Central memory CD8-positive, alpha-beta T cell (primary cell): ENCODE measurements at regions not wholly inside any gene's neighbourhood (a gene's known extent, or its start where the extent isn't known, plus 50 kb on each side); places are given as distances from the start of the nearest gene placed in this dataset.

Experiments
- ATAC-seq: fragments of 150-1000 bp; cut with Tn5 transposase; replicated peaks from 2 replicates; pipeline ENCODE4 v1.10.0; 2022; ENCODE audit warnings: mild to moderate bottlenecking, moderate FRiP score, moderate number of reproducible peaks; ENCODE audit not compliant: poor library complexity, severe bottlenecking; ENCODE audit errors: extremely low read depth
- DNase-seq, 2 donors: peaks; one replicate each; pipeline ENCODE4 v3.0.0; 2021; ENCODE audit warnings: low spot score in 2 of 2
- H3K27ac Mint-ChIP-seq: one replicate; pipeline ENCODE4 v1.8.0; 2022; ENCODE audit warnings: low read depth, mild to moderate bottlenecking, moderate library complexity, mixed read lengths
- H3K27me3 Mint-ChIP-seq: one replicate; pipeline ENCODE4 v1.8.0; 2022; ENCODE audit warnings: mixed read lengths
- H3K36me3 Mint-ChIP-seq: one replicate; pipeline ENCODE4 v1.8.0; 2022; ENCODE audit warnings: mild to moderate bottlenecking, moderate library complexity, mixed read lengths; ENCODE audit not compliant: insufficient read depth
- H3K4me1 Mint-ChIP-seq: one replicate; pipeline ENCODE4 v1.8.0; 2022; ENCODE audit warnings: mixed read lengths
- H3K4me3 Mint-ChIP-seq: one replicate; pipeline ENCODE4 v1.8.0; 2022; ENCODE audit warnings: mild to moderate bottlenecking, moderate library complexity, mixed read lengths
- H3K9me3 Mint-ChIP-seq: one replicate; pipeline ENCODE4 v1.8.0; 2022; ENCODE audit warnings: mixed read lengths

GRCh38 chr13:22047082-22047784, 376.4 kb downstream of the FGF9 start:
- Mint-ChIP-seq H3K36me3 (no peaks in the 10 kb centered on the region), H3K27ac (no peak overlapping the region), H3K4me1 (peaks cover 35% of the 10 kb centered on the region), H3K27me3 (no peaks in the 10 kb centered on the region), H3K4me3 (no peak overlapping the region), H3K9me3 (no peaks in the 10 kb centered on the region)
- ATAC-seq, result no peak
- DNase-seq, result no peak

- ATAC-seq, result no peak
- no peaks in the 10 kb centered on the region for H3K36me3 Mint-ChIP-seq
- no peak for DNase-seq
- H3K27ac Mint-ChIP-seq, result no peak overlapping the region
- no peak overlapping the region for H3K4me3 Mint-ChIP-seq
- no peaks in the 10 kb centered on the region for H3K27me3 Mint-ChIP-seq
- H3K9me3 Mint-ChIP-seq, result no peaks in the 10 kb centered on the region
- H3K4me1 Mint-ChIP-seq, result peaks cover 39% of the 10 kb centered on the region
Measured at GRCh38 chr13:22047785-22048104, 376.9 kb downstream of the FGF9 start.

- DNase-seq (no peak), ATAC-seq (no peak)
- Mint-ChIP-seq H3K9me3 (no peaks in the 10 kb centered on the region), H3K36me3 (no peaks in the 10 kb centered on the region), H3K27ac (no peak overlapping the region), H3K4me3 (no peak overlapping the region), H3K4me1 (peaks cover 33% of the 10 kb centered on the region), H3K27me3 (no peaks in the 10 kb centered on the region)
Measured at GRCh38 chr13:22049384-22049783, 378.5 kb downstream of the FGF9 start.

- ATAC-seq (peak; percentile 46), DNase-seq (no peak)
- Mint-ChIP-seq H3K27me3 (no peaks in the 10 kb centered on the region), H3K4me3 (peak overlapping the region; percentile 19), H3K4me1 (peaks cover 35% of the 10 kb centered on the region), H3K9me3 (no peaks in the 10 kb centered on the region), H3K36me3 (no peaks in the 10 kb centered on the region), H3K27ac (peak overlapping the region; percentile 23)
Measured at GRCh38 chr13:22050951-22051563, 380.2 kb downstream of the FGF9 start.

GRCh38 chr13:22053053-22053452, 382.2 kb downstream of the FGF9 start:
- no peak overlapping the region for H3K27ac Mint-ChIP-seq
- no peaks in the 10 kb centered on the region for H3K9me3 Mint-ChIP-seq

GRCh38 chr13:22055259-22055658, 384.4 kb downstream of the FGF9 start:
- H3K4me3 Mint-ChIP-seq, result no peak overlapping the region
- H3K27ac Mint-ChIP-seq, result no peak overlapping the region
- peaks cover 4% of the 10 kb centered on the region for H3K9me3 Mint-ChIP-seq
- DNase-seq (no peak), ATAC-seq (no peak)
- H3K36me3 Mint-ChIP-seq, result no peaks in the 10 kb centered on the region
- H3K27me3 Mint-ChIP-seq, result no peaks in the 10 kb centered on the region
- peaks cover 47% of the 10 kb centered on the region for H3K4me1 Mint-ChIP-seq

More at GRCh38 chr13:22053053-22053452, 382.2 kb downstream of the FGF9 start:
- Mint-ChIP-seq H3K4me1 (peaks cover 32% of the 10 kb centered on the region), H3K36me3 (no peaks in the 10 kb centered on the region), H3K27me3 (no peaks in the 10 kb centered on the region), H3K4me3 (no peak overlapping the region)
- ATAC-seq, result no peak
- DNase-seq, result no peak

- no peaks in the 10 kb centered on the region for H3K27me3 Mint-ChIP-seq
- peak overlapping the region; percentile 0 for H3K4me3 Mint-ChIP-seq
- H3K9me3 Mint-ChIP-seq, result peaks cover 4% of the 10 kb centered on the region
- H3K4me1 Mint-ChIP-seq, result peaks cover 73% of the 10 kb centered on the region
- H3K36me3 Mint-ChIP-seq, result peaks cover 6% of the 10 kb centered on the region
- ATAC-seq (no peak), DNase-seq (no peak)
- H3K27ac Mint-ChIP-seq, result peak overlapping the region; percentile 96
Measured at GRCh38 chr13:22060187-22060586, 389.3 kb downstream of the FGF9 start.

- peaks cover 76% of the 10 kb centered on the region for H3K4me1 Mint-ChIP-seq
- H3K36me3 Mint-ChIP-seq, result peaks cover 6% of the 10 kb centered on the region
- ATAC-seq, result peak; percentile 64
- peaks cover 4% of the 10 kb centered on the region for H3K9me3 Mint-ChIP-seq
- peak overlapping the region; percentile 35 for H3K4me3 Mint-ChIP-seq
- peak; percentile 33 to 60 for DNase-seq
- H3K27ac Mint-ChIP-seq, result peak overlapping the region; percentile 96
- H3K27me3 Mint-ChIP-seq, result no peaks in the 10 kb centered on the region
Measured at GRCh38 chr13:22061371-22061805, 390.5 kb downstream of the FGF9 start.

- DNase-seq, result peak in 1 of 2 donors; percentile 36
Measured at GRCh38 chr13:22061806-22062391, 391.0 kb downstream of the FGF9 start.

GRCh38 chr13:22062478-22063205, 391.8 kb downstream of the FGF9 start:
- Mint-ChIP-seq H3K9me3 (peaks cover 4% of the 10 kb centered on the region), H3K4me1 (peaks cover 76% of the 10 kb centered on the region), H3K4me3 (peak overlapping the region; percentile 35), H3K36me3 (peaks cover 9% of the 10 kb centered on the region), H3K27me3 (no peaks in the 10 kb centered on the region), H3K27ac (peak overlapping the region; percentile 96)
- ATAC-seq (peak; percentile 12), DNase-seq (no peak)

More at GRCh38 chr13:22061806-22062391, 391.0 kb downstream of the FGF9 start:
- Mint-ChIP-seq H3K36me3 (peaks cover 6% of the 10 kb centered on the region), H3K9me3 (peaks cover 4% of the 10 kb centered on the region), H3K4me3 (peak overlapping the region; percentile 35), H3K27ac (peak overlapping the region; percentile 96), H3K4me1 (peaks cover 76% of the 10 kb centered on the region), H3K27me3 (no peaks in the 10 kb centered on the region)
- ATAC-seq, result peak; percentile 81

- H3K9me3 Mint-ChIP-seq, result peaks cover 3% of the 10 kb centered on the region
- peaks cover 9% of the 10 kb centered on the region for H3K36me3 Mint-ChIP-seq
- ATAC-seq (no peak), DNase-seq (no peak)
- H3K4me1 Mint-ChIP-seq, result peaks cover 68% of the 10 kb centered on the region
- H3K27me3 Mint-ChIP-seq, result no peaks in the 10 kb centered on the region
- peak overlapping the region; percentile 35 for H3K4me3 Mint-ChIP-seq
- H3K27ac Mint-ChIP-seq, result peak overlapping the region; percentile 96
Measured at GRCh38 chr13:22063416-22064124, 392.7 kb downstream of the FGF9 start.
